ENCODE measurements at regions not wholly inside any gene's neighbourhood (a gene's known extent, or its start where the extent isn't known, plus 50 kb on each side); places are given as distances from the start of the nearest gene placed in this dataset.
"Not testable (repeated sequence)": the region's sequence is repeated elsewhere in the genome, so short reads cannot be mapped to it uniquely, and the experiment has no call there.

DNA sequence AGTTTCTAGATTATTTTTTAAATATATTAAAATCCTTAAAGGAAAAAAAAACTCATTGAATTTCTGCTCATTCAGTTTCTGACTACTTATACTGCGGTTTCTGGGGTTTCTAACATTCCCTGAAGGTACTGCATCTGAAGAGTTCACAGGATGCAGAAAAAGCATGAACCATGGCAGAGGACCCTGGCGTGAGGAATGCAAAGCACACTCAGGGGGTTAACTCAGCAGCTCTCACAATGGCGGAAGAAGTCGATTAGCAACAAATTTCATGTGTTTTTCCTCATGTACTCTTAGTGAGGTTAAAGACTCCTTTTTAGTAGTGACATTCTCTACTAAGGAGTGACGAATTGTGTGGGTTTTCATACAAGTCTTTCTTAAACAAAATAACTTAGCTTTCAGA is 975.6 kb downstream of the NCAM2 start:
- TF ChIP-seq, protein P1, sequence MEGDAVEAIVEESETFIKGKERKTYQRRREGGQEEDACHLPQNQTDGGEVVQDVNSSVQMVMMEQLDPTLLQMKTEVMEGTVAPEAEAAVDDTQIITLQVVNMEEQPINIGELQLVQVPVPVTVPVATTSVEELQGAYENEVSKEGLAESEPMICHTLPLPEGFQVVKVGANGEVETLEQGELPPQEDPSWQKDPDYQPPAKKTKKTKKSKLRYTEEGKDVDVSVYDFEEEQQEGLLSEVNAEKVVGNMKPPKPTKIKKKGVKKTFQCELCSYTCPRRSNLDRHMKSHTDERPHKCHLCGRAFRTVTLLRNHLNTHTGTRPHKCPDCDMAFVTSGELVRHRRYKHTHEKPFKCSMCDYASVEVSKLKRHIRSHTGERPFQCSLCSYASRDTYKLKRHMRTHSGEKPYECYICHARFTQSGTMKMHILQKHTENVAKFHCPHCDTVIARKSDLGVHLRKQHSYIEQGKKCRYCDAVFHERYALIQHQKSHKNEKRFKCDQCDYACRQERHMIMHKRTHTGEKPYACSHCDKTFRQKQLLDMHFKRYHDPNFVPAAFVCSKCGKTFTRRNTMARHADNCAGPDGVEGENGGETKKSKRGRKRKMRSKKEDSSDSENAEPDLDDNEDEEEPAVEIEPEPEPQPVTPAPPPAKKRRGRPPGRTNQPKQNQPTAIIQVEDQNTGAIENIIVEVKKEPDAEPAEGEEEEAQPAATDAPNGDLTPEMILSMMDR (IDR thresholded peaks at IDR 0.05; ENCODE audit: control extremely low read depth, extremely low read depth, low read depth, missing control alignments) = no peak
- DNase-seq (ENCODE audit: extremely low spot score) = no peak
- CTCF ChIA-PET = no interaction called here
- POLR2A ChIA-PET = no interaction called here

- TF ChIP-seq, protein P1 (IDR thresholded peaks at IDR 0.05; ENCODE audit: control extremely low read depth, extremely low read depth, low read depth, missing control alignments) = no peak
- ChIA-PET POLR2A (no interaction called here), CTCF (no interaction called here)
- DNase-seq (ENCODE audit: extremely low spot score) = no peak
Measured at GRCh38 chr21:21996891-21997290, 998.7 kb downstream of the NCAM2 start.

DNA sequence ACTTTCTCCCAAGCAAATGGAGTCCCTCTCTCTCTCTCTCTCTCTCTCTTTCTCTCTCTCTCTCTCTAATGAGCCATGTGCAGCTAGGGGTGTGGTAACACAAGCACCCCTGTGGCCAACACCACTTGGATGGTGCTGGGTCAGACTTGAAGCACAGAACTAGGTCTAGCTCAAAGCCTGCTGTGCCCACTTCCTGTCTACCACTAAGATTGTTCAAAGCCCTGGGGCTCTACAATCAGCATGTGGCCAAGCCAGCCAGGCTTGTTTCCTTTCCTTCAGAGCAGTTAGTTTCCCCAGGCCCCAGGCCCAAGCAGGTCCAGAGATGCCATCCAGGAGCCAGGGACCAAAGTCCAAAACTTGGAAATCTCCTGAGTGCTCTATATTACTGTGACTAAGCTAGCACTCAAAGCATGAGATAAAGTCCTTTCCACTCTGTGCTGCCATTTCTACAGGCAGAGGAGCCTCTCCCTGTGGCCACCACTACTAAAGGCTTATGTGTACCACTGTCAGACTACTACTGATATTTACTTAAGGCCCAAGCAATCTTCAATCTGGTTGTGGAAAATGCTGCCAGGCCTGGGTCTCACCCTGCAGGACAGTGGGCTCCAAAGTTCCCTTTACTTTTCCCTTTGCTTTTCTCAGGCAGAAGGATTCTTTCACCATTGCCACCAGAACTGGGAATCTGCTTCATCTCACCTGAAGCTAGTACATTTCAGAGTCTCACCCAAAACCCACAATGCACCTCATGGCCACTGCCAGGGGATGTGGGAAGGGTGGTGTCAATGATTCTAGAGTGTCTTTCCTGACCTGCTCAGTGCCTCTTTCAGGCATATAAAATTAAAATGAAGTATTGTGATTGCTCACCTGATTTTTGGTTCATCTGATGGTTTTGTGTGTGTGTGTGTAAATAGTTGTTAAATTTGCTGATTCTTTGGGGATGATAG is 999.5 kb downstream of the NCAM2 start:
- TF ChIP-seq, protein P1 (IDR thresholded peaks at IDR 0.05; ENCODE audit: control extremely low read depth, extremely low read depth, low read depth, missing control alignments) = no peak
- POLR2A ChIA-PET = no interaction called here
- no peak for DNase-seq (ENCODE audit: extremely low spot score)
- CTCF ChIA-PET = no interaction called here

DNA sequence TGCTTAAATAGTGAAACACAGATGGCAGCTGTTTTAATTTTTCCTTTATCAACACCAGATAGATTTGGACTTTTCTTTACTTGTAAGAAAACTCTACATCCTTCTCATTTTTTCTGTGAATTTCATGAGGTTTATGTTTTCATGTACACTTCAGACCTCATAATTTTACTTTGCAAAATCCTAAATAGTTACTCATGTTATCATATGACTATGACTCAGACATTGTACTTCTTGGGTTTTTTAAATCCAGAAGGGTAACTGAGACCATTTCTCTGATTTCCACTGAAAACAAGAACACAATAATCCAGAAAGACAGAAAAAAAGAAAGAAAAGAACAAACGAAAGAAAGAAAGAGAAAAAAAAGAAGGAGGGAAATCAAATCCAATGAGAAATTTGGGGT is 1021.6 kb downstream of the NCAM2 start:
- POLR2A ChIA-PET = no interaction called here
- TF ChIP-seq, protein P1 (IDR thresholded peaks at IDR 0.05; ENCODE audit: control extremely low read depth, extremely low read depth, low read depth, missing control alignments) = no peak
- DNase-seq (ENCODE audit: extremely low spot score) = no peak
- CTCF ChIA-PET = no interaction called here

- ChIA-PET CTCF (no interaction called here), POLR2A (no interaction called here)
- DNase-seq (ENCODE audit: extremely low spot score) = no peak
- TF ChIP-seq, protein P1 (IDR thresholded peaks at IDR 0.05; ENCODE audit: control extremely low read depth, extremely low read depth, low read depth, missing control alignments) = no peak
Measured at GRCh38 chr21:22020221-22020620, 1022.0 kb downstream of the NCAM2 start.

GRCh38 chr21:22023896-22024295 is 1025.7 kb downstream of the NCAM2 start:
- CTCF ChIA-PET; POLR2A ChIA-PET; DNase-seq (ENCODE audit: extremely low spot score): not testable (repeated sequence)

DNA sequence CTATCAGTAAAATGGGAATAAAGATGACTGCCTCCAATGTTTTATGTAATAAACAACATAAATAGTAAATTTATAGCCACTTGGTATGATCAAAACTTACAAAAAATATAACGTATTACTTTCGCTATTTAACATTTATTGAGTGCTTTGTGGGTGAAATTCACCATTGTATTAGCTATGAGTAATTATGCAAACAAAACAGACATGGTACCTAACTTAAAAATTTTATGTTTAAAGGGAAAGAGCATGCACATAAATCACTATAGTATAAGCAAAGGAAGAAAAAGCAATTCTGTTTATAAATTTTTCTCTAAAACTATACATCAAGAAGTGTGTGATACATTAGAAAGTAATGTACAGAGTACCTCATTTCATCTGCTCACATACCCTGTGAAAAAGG is 1046.2 kb downstream of the NCAM2 start:
- CTCF ChIA-PET = no interaction called here
- TF ChIP-seq, protein P1 (IDR thresholded peaks at IDR 0.05; ENCODE audit: control extremely low read depth, extremely low read depth, low read depth, missing control alignments) = no peak
- DNase-seq (ENCODE audit: extremely low spot score) = no peak
- POLR2A ChIA-PET = no interaction called here
